ENCODE measurements at regions not wholly inside any gene's neighbourhood (a gene's known extent, or its start where the extent isn't known, plus 50 kb on each side); places are given as distances from the start of the nearest gene placed in this dataset.
"Not testable (repeated sequence)": the region's sequence is repeated elsewhere in the genome, so short reads cannot be mapped to it uniquely, and the experiment has no call there.

DNA sequence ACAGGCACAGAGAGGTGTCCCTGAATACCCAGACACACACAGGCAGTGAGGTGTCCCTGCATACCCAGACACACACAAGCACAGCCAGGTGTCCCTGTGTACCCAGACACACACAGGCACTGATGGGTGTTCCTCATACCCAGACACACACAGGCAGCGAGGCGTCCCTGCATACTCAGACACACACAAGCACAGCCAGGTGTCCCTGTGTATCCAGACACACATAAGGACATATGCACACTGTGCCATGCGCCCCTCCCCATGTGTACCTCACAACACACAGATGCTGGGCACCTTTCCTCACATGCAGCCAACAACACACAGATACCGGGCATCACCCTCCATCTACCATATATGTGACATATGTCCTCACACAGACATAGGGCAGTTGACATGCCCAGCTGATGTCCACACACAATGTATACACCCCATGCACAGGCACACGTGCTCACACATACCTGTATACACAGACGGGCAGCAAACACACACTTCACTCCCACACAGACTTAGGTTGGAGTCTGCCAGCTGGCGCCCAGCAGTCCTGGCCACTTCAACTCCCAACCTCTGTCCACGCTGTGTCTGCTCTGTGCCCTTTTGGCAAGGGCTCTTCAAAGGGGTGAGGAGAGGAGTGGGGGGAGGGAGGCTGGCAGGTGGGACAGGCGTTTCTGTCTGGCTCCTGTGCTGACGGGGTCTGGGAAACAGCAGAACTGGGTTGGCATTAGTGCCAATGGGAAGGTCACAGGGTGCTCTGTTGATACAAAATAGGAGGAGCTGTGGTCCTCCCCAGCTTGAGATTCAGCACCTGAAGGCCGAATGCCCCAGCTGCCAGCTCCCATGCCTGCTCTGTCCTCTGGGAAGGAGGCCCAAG is 69.4 kb upstream of the ALX4 start:
- Histone ChIP-seq H3K4me1 (replicated peaks) (no peaks in the 10 kb centered on the region), H3K27ac (no peak overlapping the region), H3K4me3 (no peak overlapping the region), H3K9me3 (replicated peaks) (peaks cover 5% of the 10 kb centered on the region; the same call in 1 of the 2 replicates), H3K27me3 (replicated peaks) (peaks cover 11% of the 10 kb centered on the region), H3K36me3 (no peaks in the 10 kb centered on the region)
- no peak for DNase-seq (ENCODE audit: low read depth in 1 of 2, low spot score in 2 of 2)

DNA sequence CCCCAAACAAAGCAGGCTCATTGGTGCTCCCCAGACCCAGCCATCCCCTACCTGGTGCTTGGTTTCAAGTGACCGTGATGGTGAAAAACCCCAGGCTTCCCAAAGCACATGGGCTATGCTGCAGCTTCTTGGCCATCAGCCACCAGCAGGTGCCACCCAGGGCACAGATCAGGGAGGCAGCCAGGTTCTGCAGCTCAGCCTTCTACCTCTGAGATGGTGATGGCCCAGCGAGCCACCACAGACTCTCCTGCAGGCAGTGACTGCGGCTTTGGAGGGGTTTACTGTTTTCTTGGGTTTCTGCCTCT is 70.0 kb upstream of the ALX4 start:
- H3K9me3 ChIP-seq (replicated peaks): peaks cover 5% of the 10 kb centered on the region; the same call in 1 of the 2 replicates
- H3K27me3 ChIP-seq (replicated peaks): peaks cover 11% of the 10 kb centered on the region
- no peak overlapping the region for H3K27ac ChIP-seq
- DNase-seq (ENCODE audit: low read depth in 1 of 2, low spot score in 2 of 2): no peak
- no peaks in the 10 kb centered on the region for H3K36me3 ChIP-seq
- no peak overlapping the region for H3K4me3 ChIP-seq
- H3K4me1 ChIP-seq (replicated peaks): no peaks in the 10 kb centered on the region

DNA sequence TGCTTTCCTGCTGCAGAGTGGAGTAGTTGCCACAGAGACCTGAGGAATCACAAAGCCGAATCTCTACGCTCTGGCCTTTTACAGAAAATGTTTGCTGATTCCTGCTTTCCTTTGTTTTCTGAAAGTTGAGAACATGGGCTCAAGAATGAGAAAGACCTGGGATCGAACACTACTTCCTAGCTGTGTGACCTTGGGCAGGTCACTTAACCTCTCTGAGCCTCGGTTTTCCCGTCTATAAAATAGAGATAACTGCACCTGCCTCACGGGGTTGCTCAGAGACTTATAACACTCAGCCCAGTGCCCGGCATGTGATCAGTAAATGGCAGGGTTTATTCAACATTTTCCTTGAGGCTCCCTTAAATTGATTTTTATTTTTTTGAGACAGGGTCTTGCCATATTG is 70.9 kb upstream of the ALX4 start:
- H3K27me3 ChIP-seq (replicated peaks): peaks cover 11% of the 10 kb centered on the region
- DNase-seq (ENCODE audit: low read depth in 1 of 2, low spot score in 2 of 2): no peak

DNA sequence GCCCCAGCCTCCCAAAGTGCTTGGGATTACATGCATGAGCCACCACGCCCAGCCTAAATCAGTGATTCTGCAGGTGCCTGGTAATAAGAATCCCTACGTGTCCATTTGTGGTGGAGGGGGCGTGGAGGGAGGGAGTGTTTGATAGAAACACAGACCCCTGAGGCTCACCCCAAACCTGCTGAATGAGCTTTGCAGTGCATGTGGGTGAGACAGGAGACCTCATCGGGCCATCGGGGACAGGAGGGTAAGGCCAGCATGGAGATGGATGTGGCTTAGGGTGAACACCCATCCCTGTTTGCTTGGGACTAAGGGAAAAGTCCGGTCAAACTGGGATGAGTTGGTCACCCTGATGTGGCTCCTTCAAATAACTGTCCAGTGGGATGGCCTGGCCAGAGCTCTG is 71.3 kb upstream of the ALX4 start:
- H3K27me3 ChIP-seq (replicated peaks): peaks cover 11% of the 10 kb centered on the region
- H3K9me3 ChIP-seq (replicated peaks): peaks cover 5% of the 10 kb centered on the region; the same call in 1 of the 2 replicates
- no peak overlapping the region for H3K4me3 ChIP-seq
- H3K4me1 ChIP-seq (replicated peaks): no peaks in the 10 kb centered on the region
- H3K36me3 ChIP-seq: no peaks in the 10 kb centered on the region
- no peak overlapping the region for H3K27ac ChIP-seq
- no peak for DNase-seq (ENCODE audit: low read depth in 1 of 2, low spot score in 2 of 2)

More for the DNA sequence above, 70.9 kb upstream of the ALX4 start:
- H3K36me3 ChIP-seq: no peaks in the 10 kb centered on the region
- H3K27ac ChIP-seq: no peak overlapping the region
- H3K4me1 ChIP-seq (replicated peaks): no peaks in the 10 kb centered on the region
- H3K4me3 ChIP-seq: no peak overlapping the region
- peaks cover 5% of the 10 kb centered on the region; the same call in 1 of the 2 replicates for H3K9me3 ChIP-seq (replicated peaks)

DNA sequence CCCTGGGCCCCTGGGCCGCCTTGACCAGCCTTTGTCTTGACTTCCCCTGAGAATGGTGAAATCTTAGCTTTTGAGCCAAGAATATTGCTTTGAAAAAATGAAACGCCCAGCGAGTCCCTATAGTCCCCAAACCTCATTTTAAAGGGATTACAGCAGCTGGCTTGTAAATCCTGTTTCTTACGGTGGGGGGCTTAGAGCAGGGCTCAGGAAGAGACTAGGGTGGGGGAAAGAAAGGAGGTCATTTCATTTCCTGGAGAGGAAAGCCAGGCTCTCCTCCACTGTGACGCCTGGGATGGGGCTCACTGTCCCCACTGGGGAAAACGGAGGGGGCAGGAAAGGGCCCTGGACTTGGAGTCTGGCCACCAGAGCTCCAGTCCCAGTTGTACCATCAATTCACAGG is 72.2 kb upstream of the ALX4 start:
- Histone ChIP-seq H3K4me1 (replicated peaks) (no peaks in the 10 kb centered on the region), H3K9me3 (replicated peaks) (peaks cover 5% of the 10 kb centered on the region; the same call in 1 of the 2 replicates), H3K27ac (no peak overlapping the region), H3K36me3 (no peaks in the 10 kb centered on the region), H3K27me3 (replicated peaks) (peaks cover 11% of the 10 kb centered on the region), H3K4me3 (no peak overlapping the region)
- no peak for DNase-seq (ENCODE audit: low read depth in 1 of 2, low spot score in 2 of 2)

DNA sequence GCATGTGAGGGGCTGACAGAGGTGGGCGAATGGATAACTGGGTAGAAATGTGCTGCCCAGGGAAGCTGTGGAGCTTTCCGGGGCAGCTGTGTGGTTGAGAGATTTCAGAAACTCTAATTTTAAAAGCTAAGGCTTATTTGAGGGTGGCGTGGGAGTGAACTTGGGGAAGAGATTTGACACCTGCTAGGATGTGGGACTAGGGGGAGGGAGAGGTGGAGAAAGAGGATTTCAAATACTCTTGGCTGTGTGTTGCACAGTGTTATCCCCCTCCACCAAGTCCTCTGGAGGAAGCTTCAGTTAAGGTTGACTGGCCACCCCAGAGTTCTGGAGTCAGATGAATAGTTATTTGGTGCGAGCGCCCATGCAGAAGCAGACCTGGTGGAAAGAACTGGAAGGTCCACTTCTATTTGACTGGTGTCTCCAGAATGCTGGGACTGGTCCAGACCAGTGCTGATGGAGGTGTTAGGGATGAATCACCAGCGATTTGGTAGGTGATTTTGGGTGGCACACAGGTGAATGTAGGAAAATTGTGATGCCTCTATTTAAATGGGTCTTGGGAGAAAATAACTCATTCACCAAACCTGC is 72.8 kb upstream of the ALX4 start:
- H3K36me3 ChIP-seq: no peaks in the 10 kb centered on the region
- peaks cover 5% of the 10 kb centered on the region; the same call in 1 of the 2 replicates for H3K9me3 ChIP-seq (replicated peaks)
- H3K27ac ChIP-seq: no peak overlapping the region
- no peak for DNase-seq (ENCODE audit: low read depth in 1 of 2, low spot score in 2 of 2)
- H3K27me3 ChIP-seq (replicated peaks): peaks cover 11% of the 10 kb centered on the region
- no peak overlapping the region for H3K4me3 ChIP-seq
- H3K4me1 ChIP-seq (replicated peaks): no peaks in the 10 kb centered on the region

DNA sequence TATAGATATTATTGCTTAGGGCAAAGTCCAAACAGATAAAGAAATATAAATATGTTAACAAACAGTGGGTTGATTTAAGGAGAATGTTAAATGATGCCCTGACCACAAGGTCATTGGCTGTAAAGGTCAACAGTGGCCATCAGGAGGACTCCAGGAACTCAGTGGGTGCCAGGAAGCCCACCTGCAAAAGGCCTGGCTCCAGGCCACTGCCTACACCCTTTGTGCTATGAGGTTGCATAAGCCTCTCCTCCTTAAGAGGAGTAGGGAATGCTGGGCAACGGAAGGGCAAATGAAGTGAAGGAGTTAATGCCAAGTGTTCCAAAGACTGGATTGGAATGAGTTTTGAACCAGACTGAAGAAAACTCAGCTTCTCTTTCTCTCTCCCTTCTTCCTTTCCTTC is 73.3 kb upstream of the ALX4 start:
- Histone ChIP-seq H3K4me1 (replicated peaks) (no peaks in the 10 kb centered on the region), H3K27me3 (replicated peaks) (peaks cover 11% of the 10 kb centered on the region), H3K27ac (no peak overlapping the region), H3K4me3 (no peak overlapping the region), H3K9me3 (replicated peaks) (peaks cover 5% of the 10 kb centered on the region; the same call in 1 of the 2 replicates), H3K36me3 (no peaks in the 10 kb centered on the region)
- no peak for DNase-seq (ENCODE audit: low read depth in 1 of 2, low spot score in 2 of 2)

DNA sequence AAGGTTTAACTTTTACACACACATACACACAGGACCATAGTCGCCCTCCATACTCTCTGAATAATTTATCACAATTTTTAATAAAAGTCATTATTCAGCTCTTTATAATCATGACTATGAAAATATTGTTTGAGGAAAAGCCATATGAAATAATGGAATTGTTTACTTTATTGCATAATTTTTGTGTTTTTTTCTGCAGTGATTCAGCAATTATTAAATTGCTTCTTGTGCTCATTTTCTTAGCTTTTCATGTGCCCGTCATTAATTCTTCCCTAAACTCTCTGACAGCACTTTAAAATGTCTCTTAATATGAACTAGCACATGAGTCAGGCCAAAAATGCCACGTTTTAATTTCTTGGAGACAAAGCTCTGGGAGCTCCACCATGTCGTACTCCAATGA is 77.5 kb upstream of the ALX4 start:
- Histone ChIP-seq H3K4me3 (no peak overlapping the region), H3K27me3 (replicated peaks) (no peaks in the 10 kb centered on the region; the same call in none of the 2 replicates), H3K9me3 (replicated peaks) (no peaks in the 10 kb centered on the region; the same call in 1 of the 2 replicates), H3K27ac (no peak overlapping the region), H3K4me1 (replicated peaks) (no peaks in the 10 kb centered on the region), H3K36me3 (no peaks in the 10 kb centered on the region)
- DNase-seq (ENCODE audit: low read depth in 1 of 2, low spot score in 2 of 2): no peak

DNA sequence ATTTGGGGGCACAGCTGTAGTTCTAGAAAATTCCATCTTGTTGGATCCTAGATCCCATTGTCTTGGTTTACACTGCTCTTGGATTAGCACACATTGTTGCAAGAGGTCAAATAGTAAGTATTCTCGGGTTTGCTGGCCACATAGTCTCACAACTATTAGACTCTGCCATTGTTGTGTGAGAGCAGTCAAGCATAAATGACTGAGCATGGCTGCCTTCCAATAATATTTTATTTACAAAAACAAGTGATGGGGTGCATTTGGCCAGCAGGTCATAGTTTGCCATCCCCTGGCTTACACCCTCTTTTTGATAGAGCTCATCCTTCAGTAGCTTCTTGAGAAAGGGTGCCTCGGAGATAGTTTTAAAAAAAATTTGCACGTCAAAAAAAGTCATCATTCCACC is 77.9 kb upstream of the ALX4 start:
- Histone ChIP-seq H3K4me3 (no peak overlapping the region), H3K27me3 (replicated peaks) (no peaks in the 10 kb centered on the region; the same call in none of the 2 replicates), H3K27ac (no peak overlapping the region), H3K9me3 (replicated peaks) (no peaks in the 10 kb centered on the region; the same call in 1 of the 2 replicates), H3K36me3 (no peaks in the 10 kb centered on the region), H3K4me1 (replicated peaks) (no peaks in the 10 kb centered on the region)
- no peak for DNase-seq (ENCODE audit: low read depth in 1 of 2, low spot score in 2 of 2)

DNA sequence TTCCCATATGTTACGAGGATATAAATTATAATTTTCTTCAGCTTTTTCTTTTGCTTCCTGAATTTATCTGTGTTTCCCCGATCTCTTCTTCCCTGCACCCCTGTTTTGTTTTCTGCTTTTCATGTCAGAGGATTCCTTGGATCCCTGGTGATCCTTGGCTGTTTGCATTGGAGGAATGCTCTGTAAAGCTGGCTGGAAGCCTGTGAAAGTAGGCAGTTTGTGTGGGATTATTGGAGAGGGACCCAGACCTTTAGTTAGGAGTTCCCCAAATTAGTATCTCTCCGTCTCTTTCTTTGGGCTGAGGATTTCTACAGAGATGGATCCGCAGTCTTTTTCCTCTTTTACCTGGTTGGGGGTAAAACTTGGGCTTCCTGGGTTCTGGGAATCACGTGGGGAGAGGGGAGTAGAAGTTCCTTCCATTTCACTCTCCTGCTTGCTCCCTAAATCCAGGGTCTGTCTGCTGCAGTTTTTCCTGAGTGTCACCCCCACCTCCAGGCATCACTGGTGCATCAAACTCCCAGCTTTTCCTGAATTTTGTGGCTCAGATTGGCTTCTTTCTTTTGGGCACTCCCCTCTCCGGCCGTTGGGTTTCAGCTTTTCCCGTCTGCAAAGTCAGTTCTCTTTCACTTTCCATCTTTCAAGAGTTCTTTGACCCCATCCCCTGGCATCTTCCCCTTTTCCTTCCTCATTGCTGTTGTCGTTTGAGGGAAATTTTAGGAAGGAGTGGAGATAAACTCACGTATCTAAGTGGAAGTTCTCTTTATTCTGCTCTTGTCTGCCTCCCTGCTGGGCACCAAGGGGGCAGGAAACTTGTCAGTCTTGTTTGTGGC is 79.1 kb upstream of the ALX4 start:
- H3K27me3 ChIP-seq (replicated peaks): peaks cover 4% of the 10 kb centered on the region
- DNase-seq (ENCODE audit: low read depth in 1 of 2, low spot score in 2 of 2): no peak

DNA sequence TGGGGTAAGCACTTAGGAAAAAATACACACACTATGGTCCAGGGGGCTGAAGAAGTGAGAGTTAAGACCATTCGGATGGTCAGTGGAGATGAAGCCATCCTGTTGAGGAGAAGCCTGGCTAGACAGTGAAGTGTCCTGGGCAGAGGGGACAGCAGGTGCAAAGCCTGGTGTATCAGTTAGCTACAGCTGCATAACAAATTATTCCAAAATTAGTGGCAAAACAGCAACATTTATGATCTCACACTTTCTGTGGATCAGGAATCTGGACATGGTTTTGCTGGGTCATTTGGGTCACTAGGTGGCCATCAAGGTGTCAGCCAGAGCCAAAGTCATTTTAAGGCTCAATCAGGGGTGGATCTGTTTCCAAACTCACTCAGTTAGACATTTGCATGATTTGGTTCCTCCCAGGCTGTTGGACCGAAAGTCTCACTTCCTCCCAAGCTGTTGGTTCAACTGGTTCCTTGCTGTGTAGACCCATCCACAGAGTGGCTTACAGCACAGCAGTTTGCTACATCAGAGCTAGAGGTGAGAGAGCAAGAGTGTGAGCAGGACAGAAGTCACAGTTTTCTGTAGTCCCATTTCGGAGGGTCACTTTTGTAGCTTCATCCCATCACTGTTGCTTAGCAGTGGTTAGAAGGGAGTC is 80.1 kb upstream of the ALX4 start:
- no peaks in the 10 kb centered on the region for H3K4me1 ChIP-seq (replicated peaks)
- no peaks in the 10 kb centered on the region; the same call in 1 of the 2 replicates for H3K9me3 ChIP-seq (replicated peaks)
- H3K36me3 ChIP-seq: no peaks in the 10 kb centered on the region
- DNase-seq (ENCODE audit: low read depth in 1 of 2, low spot score in 2 of 2): no peak
- no peak overlapping the region for H3K4me3 ChIP-seq
- no peak overlapping the region for H3K27ac ChIP-seq
- H3K27me3 ChIP-seq (replicated peaks): peaks cover 5% of the 10 kb centered on the region

More for the DNA sequence above, 79.1 kb upstream of the ALX4 start:
- no peaks in the 10 kb centered on the region for H3K36me3 ChIP-seq
- H3K9me3 ChIP-seq (replicated peaks): no peaks in the 10 kb centered on the region; the same call in 1 of the 2 replicates
- H3K4me3 ChIP-seq: no peak overlapping the region
- H3K4me1 ChIP-seq (replicated peaks): no peaks in the 10 kb centered on the region
- no peak overlapping the region for H3K27ac ChIP-seq

DNA sequence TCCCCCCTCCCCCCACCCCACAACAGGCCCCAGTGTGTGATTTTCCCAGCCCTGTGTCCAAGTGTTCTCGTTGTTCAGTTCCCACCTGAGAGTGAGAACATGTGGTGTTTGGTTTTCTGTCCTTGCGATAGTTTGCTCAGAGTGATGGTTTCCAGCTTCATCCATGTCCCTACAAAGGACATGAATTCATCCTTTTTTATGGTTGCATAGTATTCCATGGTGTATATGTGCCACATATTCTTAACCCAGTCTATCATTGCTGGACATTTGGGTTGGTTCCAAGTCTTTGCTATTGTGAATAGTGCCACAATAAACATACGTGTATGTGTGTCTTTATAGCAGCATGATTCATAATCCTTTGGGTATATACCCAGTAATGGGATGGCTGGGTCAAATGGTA is 81.1 kb upstream of the ALX4 start:
- not testable (repeated sequence) for H3K9me3 ChIP-seq (replicated peaks); H3K27ac ChIP-seq; H3K36me3 ChIP-seq; H3K4me3 ChIP-seq; DNase-seq (ENCODE audit: low read depth in 1 of 2, low spot score in 2 of 2); H3K4me1 ChIP-seq (replicated peaks); H3K27me3 ChIP-seq (replicated peaks)

DNA sequence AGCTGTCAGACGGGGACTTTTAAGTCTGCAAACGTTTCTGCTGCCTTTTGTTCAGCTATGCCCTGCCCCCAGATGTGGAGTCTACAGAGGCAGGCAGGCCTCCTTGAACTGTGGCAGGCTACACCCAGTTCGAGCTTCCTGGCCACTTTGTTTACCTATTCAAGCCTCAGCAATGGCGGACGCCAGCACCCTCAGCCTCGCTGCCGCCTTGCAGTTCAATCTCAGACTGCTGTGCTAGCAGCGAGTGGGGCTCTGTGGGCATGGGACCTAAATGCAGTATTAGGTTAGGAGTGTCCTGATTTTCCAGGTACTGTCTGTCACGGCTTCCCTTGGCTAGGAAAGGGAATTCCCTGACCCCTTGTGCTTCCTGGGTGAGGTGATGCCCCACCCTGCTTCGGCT is 86.8 kb upstream of the ALX4 start:
- H3K27me3 ChIP-seq (replicated peaks): peaks cover 20% of the 10 kb centered on the region
- H3K4me3 ChIP-seq, H3K36me3 ChIP-seq: not testable (repeated sequence)

More for the DNA sequence above, 86.8 kb upstream of the ALX4 start:
- not testable (repeated sequence) for DNase-seq (ENCODE audit: low read depth in 1 of 2, low spot score in 2 of 2); H3K9me3 ChIP-seq (replicated peaks); H3K4me1 ChIP-seq (replicated peaks); H3K27ac ChIP-seq

All from SJSA1 (cell line).